ENCODE measurements at regions not wholly inside any gene's neighbourhood (a gene's known extent, or its start where the extent isn't known, plus 50 kb on each side); places are given as distances from the start of the nearest gene placed in this dataset.

GRCh38 chr11:80346353-80347059 lies 905.7 kb upstream of the TENM4 start:
- intact Hi-C loops (cut with DNase I): no loop called here
- Histone ChIP-seq H3K9me3 (no peaks in the 10 kb centered on the region), H3K27me3 (no peaks in the 10 kb centered on the region), H3K4me3 (no peak overlapping the region), H3K27ac (no peak overlapping the region), H3K4me1 (no peaks in the 10 kb centered on the region), H3K36me3 (no peaks in the 10 kb centered on the region)
- WGBS, 2 donors: 63 to 67% methylated on average over 6 of the region's 6 CpGs
- no peak for DNase-seq
- TF ChIP-seq CTCF (IDR thresholded peaks at IDR 0.05) (no peak), POLR2A (IDR thresholded peaks at IDR 0.05) (no peak)

- no peak for DNase-seq
- TF ChIP-seq POLR2A (IDR thresholded peaks at IDR 0.05): no peak
- Histone ChIP-seq H3K9me3 (no peaks in the 10 kb centered on the region), H3K27me3 (no peaks in the 10 kb centered on the region), H3K4me1 (no peaks in the 10 kb centered on the region), H3K36me3 (no peaks in the 10 kb centered on the region), H3K27ac (no peak overlapping the region), H3K4me3 (no peak overlapping the region)
- intact Hi-C loops (cut with DNase I): no loop called here
Measured at GRCh38 chr11:80343436-80343835, 902.6 kb upstream of the TENM4 start.

DNA sequence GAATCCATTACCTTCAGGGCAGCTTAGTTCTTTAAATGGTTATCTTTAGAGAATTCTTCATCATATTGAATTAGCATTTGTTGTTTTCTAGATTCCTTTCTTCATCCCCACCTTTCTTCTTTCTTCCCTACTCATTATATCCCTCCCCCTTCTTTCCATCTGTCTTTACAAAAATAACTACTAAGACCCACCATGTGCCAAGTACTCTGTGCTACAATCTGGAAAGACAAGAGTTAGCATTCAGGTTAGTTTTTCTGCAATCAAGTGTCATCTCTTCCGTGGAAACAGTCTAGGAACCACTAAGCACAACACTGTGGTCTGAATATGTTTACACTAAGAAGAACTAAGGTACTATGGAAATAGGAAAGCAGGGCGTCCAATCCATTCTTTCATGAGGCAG lies 897.4 kb upstream of the TENM4 start:
- 61 to 70% methylated on average over 2 of the region's 2 CpGs for WGBS, 2 donors
- intact Hi-C loops (cut with DNase I): no loop called here
- H3K36me3 ChIP-seq: no peaks in the 10 kb centered on the region

GRCh38 chr11:80331694-80332093 lies 890.9 kb upstream of the TENM4 start:
- no peaks in the 10 kb centered on the region for H3K36me3 ChIP-seq

More for the DNA sequence above, 897.4 kb upstream of the TENM4 start:
- Histone ChIP-seq H3K27ac (no peak overlapping the region), H3K4me3 (no peak overlapping the region), H3K27me3 (no peaks in the 10 kb centered on the region), H3K9me3 (no peaks in the 10 kb centered on the region), H3K4me1 (no peaks in the 10 kb centered on the region)
- no peak for TF ChIP-seq POLR2A (IDR thresholded peaks at IDR 0.05)
- TF ChIP-seq CTCF (IDR thresholded peaks at IDR 0.05): no peak
- no peak for DNase-seq

DNA sequence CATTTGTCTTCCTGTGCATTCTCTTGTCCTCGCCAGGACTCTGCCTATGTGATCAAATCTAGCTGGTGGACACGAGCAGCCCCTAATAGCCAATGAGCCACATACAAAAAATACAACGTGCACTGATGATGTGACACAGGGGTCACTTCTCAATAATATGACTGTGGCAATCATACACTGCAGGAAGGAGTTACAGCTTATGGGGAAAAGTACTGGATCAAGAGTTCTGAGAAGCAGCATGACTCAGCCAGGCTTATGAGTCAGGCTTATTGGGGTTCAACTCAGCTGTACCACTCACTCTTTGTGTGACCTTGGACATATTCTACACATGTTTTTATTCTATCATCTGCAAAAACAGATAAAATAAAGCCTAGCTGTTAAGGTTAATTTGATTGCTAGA lies 889.4 kb upstream of the TENM4 start:
- TF ChIP-seq CTCF (IDR thresholded peaks at IDR 0.05) (no peak), POLR2A (IDR thresholded peaks at IDR 0.05) (no peak)
- DNase-seq: no peak
- no peaks in the 10 kb centered on the region for H3K27me3 ChIP-seq
- H3K36me3 ChIP-seq: no peaks in the 10 kb centered on the region
- 42% methylated on average over 2 of the region's 3 CpGs for WGBS, 2 donors
- H3K4me3 ChIP-seq: no peak overlapping the region
- H3K4me1 ChIP-seq: peaks cover 0 to 8% (median 0%) of the 10 kb centered on the region in 3 donors
- intact Hi-C loops (cut with DNase I): no loop called here
- no peak overlapping the region for H3K27ac ChIP-seq
- H3K9me3 ChIP-seq: no peaks in the 10 kb centered on the region

More at GRCh38 chr11:80331694-80332093, 890.9 kb upstream of the TENM4 start:
- Histone ChIP-seq H3K9me3 (no peaks in the 10 kb centered on the region), H3K4me3 (no peak overlapping the region), H3K27me3 (no peaks in the 10 kb centered on the region), H3K27ac (no peak overlapping the region), H3K4me1 (peaks cover 0 to 8% (median 0%) of the 10 kb centered on the region in 3 donors)
- TF ChIP-seq POLR2A (IDR thresholded peaks at IDR 0.05) (no peak), CTCF (IDR thresholded peaks at IDR 0.05) (no peak)
- intact Hi-C loops (cut with DNase I): no loop called here
- DNase-seq: no peak

- Histone ChIP-seq H3K36me3 (no peaks in the 10 kb centered on the region), H3K27me3 (no peaks in the 10 kb centered on the region), H3K9me3 (no peaks in the 10 kb centered on the region), H3K27ac (no peak overlapping the region), H3K4me1 (peaks cover 0 to 8% (median 0%) of the 10 kb centered on the region in 3 donors), H3K4me3 (no peak overlapping the region)
- TF ChIP-seq CTCF (IDR thresholded peaks at IDR 0.05): no peak
- no peak for TF ChIP-seq POLR2A (IDR thresholded peaks at IDR 0.05)
- intact Hi-C loops (cut with DNase I): no loop called here
- DNase-seq: no peak
- 76 to 95% methylated on average over 1 of the region's 1 CpG for WGBS, 2 donors
Measured at GRCh38 chr11:80328774-80329173, 887.9 kb upstream of the TENM4 start.
